ENCODE measurements at regions not wholly inside any gene's neighbourhood (a gene's known extent, or its start where the extent isn't known, plus 50 kb on each side); places are given as distances from the start of the nearest gene placed in this dataset.
A peak's percentile ranks its signal among the peaks of the same experiment; 100 is the strongest.
"Not testable (repeated sequence)": the region's sequence is repeated elsewhere in the genome, so short reads cannot be mapped to it uniquely, and the experiment has no call there.

DNA sequence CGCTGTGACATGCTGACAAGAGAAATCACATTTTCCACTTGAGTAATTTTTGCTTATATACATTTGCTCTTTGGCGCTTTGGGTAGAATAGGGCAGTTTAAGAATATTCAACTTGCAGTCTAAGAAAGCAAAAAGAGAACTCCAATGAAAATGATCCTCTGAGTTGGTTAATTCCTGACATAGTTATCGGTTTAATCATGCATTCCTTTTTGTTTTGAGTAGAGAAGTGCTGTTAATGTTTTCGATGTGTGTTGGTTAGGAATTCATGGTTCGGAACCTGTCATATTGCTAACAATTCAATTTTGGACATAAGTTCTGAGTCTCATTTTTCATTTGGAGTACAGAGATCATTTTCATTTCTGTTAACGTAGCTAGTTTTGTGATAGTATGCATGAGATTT lies 700.6 kb upstream of the PITX2 start:
- peak; percentile 18 for DNase-seq (ENCODE audit: low read depth)
- no peak overlapping the region for H3K4me3 ChIP-seq (ENCODE audit: low read depth, low read length)
- TF ChIP-seq CTCF (conservative IDR thresholded peaks at IDR 0.05; ENCODE audit: low read depth, low read length) = no peak

DNA sequence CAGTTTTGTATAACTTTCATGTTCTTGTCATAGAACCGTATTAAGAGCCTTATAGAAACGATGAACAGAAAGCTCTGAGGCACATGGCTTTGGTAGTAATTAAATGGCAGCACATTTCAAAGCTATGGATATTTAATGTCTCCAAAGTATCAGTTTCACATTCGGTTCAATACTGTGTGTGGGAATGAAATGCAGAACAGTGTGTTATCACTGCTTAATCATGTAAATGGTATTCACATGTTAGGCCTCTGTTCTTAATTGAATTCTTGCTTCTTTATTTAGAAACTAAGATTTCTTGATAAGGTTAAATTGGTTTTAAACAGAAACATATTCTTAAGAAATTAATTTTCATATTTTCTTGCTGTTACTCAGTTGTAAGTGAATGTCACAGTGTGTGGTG lies 701.0 kb upstream of the PITX2 start:
- H3K4me3 ChIP-seq (ENCODE audit: low read depth, low read length) = no peak overlapping the region
- no peak for DNase-seq (ENCODE audit: low read depth)
- no peak for TF ChIP-seq CTCF (conservative IDR thresholded peaks at IDR 0.05; ENCODE audit: low read depth, low read length)

DNA sequence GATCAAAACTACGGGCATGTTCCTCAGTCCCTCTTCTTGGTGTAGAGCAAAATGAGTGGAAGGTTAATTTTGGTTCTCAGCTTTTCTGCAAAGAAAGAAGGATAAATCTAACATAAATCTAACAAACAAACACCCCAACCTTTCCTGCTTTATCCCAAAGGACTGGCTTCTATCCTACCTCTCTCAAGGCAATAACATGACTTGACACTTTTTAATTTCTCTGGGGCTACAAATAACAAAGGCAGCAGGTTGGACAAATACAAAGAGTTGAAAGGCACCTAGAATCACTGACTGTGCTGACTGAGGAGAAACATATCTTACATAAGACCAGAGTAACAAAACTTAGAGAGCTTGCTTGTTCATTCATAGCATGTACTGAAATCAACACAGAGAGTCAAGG lies 703.6 kb upstream of the PITX2 start:
- no peak overlapping the region for H3K4me3 ChIP-seq (ENCODE audit: low read depth, low read length)
- TF ChIP-seq CTCF (conservative IDR thresholded peaks at IDR 0.05; ENCODE audit: low read depth, low read length) = no peak
- DNase-seq (ENCODE audit: low read depth) = no peak

DNA sequence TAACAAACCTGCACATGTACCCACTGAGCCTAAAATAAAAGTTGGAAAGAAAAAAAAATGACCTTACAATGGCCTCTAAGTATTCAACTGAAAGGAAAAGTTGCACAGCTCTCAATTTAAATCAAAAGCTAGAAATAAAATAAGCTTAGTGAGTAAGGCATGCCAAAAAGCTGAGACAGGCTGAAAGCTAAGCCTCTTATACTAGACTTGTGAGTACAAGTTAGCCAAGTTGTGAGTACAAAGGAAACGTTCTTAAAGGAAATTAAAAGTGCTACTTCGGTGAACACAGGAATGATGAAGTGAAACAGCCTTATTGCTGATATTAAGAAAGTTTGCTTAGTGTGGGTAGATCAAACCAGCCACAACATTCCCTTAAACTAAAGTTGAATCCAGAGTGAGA lies 707.9 kb upstream of the PITX2 start:
- no peak overlapping the region for H3K4me3 ChIP-seq (ENCODE audit: low read depth, low read length)
- no peak for DNase-seq (ENCODE audit: low read depth)
- no peak for TF ChIP-seq CTCF (conservative IDR thresholded peaks at IDR 0.05; ENCODE audit: low read depth, low read length)

GRCh38 chr4:111334361-111334760 lies 711.5 kb upstream of the PITX2 start:
- no peak for DNase-seq (ENCODE audit: low read depth)
- no peak overlapping the region for H3K4me3 ChIP-seq (ENCODE audit: low read depth, low read length)
- no peak for TF ChIP-seq CTCF (conservative IDR thresholded peaks at IDR 0.05; ENCODE audit: low read depth, low read length)

- not testable (repeated sequence) for DNase-seq (ENCODE audit: low read depth); H3K4me3 ChIP-seq (ENCODE audit: low read depth, low read length)
These were observed 714.5 kb upstream of the PITX2 start for GRCh38 chr4:111337186-111337876.

- DNase-seq (ENCODE audit: low read depth) = no peak
- TF ChIP-seq CTCF (conservative IDR thresholded peaks at IDR 0.05; ENCODE audit: low read depth, low read length) = no peak
- no peak overlapping the region for H3K4me3 ChIP-seq (ENCODE audit: low read depth, low read length)
These were observed 736.7 kb upstream of the PITX2 start for GRCh38 chr4:111359602-111360001.
